22Rv1 (cell line): ENCODE measurements at regions not wholly inside any gene's neighbourhood (a gene's known extent, or its start where the extent isn't known, plus 50 kb on each side); places are given as distances from the start of the nearest gene placed in this dataset.

ENCODE experiments used
- H3K27ac ChIP-seq: fragments of 450-650 bp; 2 replicates; pipeline ENCODE4 v1.5.1; 2017
- ZFX ChIP-seq: fragments of 450-650 bp; IDR thresholded peaks from 2 replicates; pipeline ENCODE4 v1.6.1; 2017; ENCODE audit warnings: antibody characterized with exemption, borderline replicate concordance
- TF ChIP-seq, protein P1 (sequence below): fragments of 450-650 bp; IDR thresholded peaks from 2 replicates; pipeline ENCODE4 v1.5.1; 2017; ENCODE audit warnings: mild to moderate bottlenecking

DNA sequence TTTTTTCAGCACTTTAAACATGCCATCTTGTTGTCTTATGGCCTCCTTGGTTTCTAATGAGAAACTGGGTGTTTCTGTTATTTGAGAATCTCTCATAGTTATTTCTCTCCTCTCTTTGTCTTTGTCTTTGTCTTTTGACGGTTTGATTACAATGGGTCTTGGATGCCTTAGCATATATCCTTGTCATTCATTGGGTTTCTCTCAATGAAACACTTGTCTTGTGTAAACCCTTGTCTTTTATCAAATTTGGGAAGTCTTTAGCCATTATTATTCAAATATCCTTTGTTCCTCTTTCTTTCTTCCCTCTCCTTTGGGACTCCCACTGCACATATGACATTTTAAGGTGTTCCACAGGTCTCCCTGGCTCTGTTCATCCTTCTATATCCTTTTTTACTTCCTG is 373.5 kb upstream of the TBX3 start:
- H3K27ac ChIP-seq = no peak overlapping the region
- TF ChIP-seq, protein P1, sequence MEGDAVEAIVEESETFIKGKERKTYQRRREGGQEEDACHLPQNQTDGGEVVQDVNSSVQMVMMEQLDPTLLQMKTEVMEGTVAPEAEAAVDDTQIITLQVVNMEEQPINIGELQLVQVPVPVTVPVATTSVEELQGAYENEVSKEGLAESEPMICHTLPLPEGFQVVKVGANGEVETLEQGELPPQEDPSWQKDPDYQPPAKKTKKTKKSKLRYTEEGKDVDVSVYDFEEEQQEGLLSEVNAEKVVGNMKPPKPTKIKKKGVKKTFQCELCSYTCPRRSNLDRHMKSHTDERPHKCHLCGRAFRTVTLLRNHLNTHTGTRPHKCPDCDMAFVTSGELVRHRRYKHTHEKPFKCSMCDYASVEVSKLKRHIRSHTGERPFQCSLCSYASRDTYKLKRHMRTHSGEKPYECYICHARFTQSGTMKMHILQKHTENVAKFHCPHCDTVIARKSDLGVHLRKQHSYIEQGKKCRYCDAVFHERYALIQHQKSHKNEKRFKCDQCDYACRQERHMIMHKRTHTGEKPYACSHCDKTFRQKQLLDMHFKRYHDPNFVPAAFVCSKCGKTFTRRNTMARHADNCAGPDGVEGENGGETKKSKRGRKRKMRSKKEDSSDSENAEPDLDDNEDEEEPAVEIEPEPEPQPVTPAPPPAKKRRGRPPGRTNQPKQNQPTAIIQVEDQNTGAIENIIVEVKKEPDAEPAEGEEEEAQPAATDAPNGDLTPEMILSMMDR = no peak
- TF ChIP-seq ZFX = no peak

DNA sequence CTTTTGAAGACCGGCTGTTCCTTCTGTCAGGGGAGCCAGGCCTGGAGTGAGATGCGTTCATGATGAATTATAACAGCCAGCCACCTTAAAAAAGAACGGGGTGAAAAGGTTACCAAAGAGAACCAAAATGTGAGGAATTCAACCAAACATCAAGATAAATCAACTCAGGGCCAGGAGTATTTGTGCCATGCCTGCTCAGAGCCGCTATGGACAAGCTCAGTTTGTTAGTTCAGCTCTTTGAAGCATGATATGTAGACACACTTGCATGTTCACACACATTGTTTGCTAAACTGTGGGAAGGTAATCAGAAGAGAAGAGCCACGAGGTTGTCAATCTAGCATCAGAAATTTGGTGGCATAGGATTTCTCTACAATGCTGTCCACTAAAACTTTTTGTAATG is 367.4 kb upstream of the TBX3 start:
- no peak overlapping the region for H3K27ac ChIP-seq
- TF ChIP-seq ZFX = no peak
- TF ChIP-seq, protein P1 = no peak

DNA sequence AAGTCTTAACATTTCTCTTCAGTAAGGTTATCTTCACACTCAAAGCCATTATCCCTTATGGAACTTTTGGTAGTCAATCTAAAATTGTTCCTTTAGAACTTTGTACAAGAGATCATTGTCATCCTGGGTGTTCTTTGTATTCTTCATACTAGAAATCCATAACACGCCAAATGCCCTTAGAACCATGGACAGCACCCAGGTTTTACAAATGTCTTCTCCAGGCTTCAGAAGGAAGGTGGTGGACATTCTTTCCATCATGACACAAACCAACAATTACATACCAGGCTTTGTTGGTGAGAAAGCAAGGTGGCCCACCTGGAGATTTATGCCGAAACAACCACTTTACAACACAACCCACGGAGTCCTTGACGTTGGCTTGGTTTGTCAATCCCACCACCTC is 365.6 kb upstream of the TBX3 start:
- TF ChIP-seq ZFX = no peak
- TF ChIP-seq, protein P1 = no peak
- no peak overlapping the region for H3K27ac ChIP-seq

DNA sequence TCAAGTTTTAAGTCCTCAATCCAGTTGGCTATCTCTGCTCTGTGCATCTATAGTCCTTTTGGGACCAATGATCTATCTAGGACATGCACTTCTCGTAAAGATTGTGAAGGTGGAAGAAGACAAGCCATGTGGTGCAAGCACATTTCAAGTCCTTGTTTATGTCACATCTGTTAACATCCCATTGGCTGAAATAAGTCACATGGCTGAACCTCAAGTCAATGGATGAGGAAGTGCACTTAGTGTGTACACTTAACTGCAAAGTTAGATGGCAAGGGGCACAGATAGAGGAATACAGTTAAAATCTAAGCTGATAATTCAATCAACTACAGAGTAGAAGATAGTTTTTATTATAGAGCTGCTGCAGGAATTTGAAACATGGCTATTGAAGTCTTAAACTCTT is 362.8 kb upstream of the TBX3 start:
- TF ChIP-seq, protein P1 = no peak
- TF ChIP-seq ZFX = no peak
- no peak overlapping the region for H3K27ac ChIP-seq

DNA sequence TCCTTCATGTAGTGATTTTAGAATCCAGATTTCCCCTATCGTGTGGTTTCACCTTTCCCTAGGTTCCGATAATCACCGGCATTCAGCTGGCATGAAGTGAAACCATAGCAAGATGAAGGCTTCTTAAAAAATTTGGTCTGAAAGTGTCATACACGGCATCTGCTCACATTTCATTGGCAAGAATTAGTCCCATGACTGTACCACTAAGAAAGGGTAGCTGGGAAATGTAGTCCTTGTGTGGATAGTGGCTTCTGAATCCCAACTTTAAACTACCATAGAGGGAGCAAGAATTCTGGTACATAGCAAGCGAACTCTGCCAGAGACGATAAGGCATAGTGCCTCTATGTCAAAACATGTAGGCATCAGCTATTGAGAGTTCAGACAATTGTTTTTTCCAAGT is 360.1 kb upstream of the TBX3 start:
- H3K27ac ChIP-seq = no peak overlapping the region
- TF ChIP-seq, protein P1 = no peak
- no peak for TF ChIP-seq ZFX

DNA sequence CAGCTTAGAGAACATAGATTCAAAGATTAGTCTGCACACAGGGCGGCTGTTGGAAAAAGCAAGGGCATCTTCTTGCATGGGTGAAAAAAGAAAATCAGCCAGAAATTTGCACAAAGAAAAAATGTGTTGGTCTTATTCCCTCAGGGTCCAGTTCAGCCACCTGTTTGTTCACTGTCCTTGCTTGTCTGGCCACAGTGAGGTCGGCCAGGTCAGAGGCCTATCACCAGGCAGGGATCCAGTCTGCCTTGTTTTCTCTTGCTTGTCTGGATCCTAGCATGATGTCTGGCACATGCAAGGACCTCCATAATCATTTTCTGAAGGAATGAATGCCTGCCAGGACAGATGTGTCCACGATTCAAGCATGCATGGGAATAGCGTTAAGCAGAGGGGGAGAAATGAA is 359.1 kb upstream of the TBX3 start:
- TF ChIP-seq, protein P1 = no peak
- no peak for TF ChIP-seq ZFX
- H3K27ac ChIP-seq = no peak overlapping the region

DNA sequence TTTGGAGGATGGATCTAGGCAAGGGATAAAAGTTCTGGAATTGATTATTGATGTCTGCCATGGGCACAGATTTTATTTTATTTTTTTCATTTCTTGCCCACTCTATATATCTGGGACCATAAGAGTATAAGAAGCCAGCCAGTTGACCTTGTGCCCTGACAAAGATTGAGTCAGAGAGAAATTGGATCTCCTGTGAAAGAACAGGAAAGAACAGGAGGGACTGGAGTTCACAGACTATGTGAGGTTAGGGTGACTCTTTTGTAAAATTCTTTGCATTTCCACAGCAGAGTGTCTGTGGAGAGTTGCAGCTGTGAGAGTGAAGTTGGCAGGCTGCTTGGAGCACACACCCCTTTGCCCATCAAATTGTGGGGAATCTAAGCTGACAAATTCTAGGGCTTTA is 358.4 kb upstream of the TBX3 start:
- TF ChIP-seq ZFX = no peak
- TF ChIP-seq, protein P1 = no peak
- H3K27ac ChIP-seq = no peak overlapping the region
